Fibroblast of the aortic adventitia (primary cell): ENCODE measurements at regions not wholly inside any gene's neighbourhood (a gene's known extent, or its start where the extent isn't known, plus 50 kb on each side); places are given as distances from the start of the nearest gene placed in this dataset.

Experiments
- DNase-seq: peaks from one replicate; pipeline ENCODE4 v3.0.0-alpha.2; 2010; ENCODE audit warnings: low read depth
- H3K4me3 ChIP-seq: 2 replicates; pipeline ENCODE4 v1.5.1; 2011; ENCODE audit warnings: low read depth, mild to moderate bottlenecking, control low read depth, low read length, moderate library complexity
- TF ChIP-seq, protein P1 (sequence below): IDR thresholded peaks from 2 replicates; pipeline ENCODE4 v1.5.1; 2011; ENCODE audit warnings: mild to moderate bottlenecking, low read length, control low read depth, inconsistent platforms; ENCODE audit not compliant: insufficient read depth

- TF ChIP-seq, protein P1, sequence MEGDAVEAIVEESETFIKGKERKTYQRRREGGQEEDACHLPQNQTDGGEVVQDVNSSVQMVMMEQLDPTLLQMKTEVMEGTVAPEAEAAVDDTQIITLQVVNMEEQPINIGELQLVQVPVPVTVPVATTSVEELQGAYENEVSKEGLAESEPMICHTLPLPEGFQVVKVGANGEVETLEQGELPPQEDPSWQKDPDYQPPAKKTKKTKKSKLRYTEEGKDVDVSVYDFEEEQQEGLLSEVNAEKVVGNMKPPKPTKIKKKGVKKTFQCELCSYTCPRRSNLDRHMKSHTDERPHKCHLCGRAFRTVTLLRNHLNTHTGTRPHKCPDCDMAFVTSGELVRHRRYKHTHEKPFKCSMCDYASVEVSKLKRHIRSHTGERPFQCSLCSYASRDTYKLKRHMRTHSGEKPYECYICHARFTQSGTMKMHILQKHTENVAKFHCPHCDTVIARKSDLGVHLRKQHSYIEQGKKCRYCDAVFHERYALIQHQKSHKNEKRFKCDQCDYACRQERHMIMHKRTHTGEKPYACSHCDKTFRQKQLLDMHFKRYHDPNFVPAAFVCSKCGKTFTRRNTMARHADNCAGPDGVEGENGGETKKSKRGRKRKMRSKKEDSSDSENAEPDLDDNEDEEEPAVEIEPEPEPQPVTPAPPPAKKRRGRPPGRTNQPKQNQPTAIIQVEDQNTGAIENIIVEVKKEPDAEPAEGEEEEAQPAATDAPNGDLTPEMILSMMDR: no peak
- H3K4me3 ChIP-seq: no peak overlapping the region
- DNase-seq: no peak
These were observed 439.8 kb upstream of the EEF2KMT start for GRCh38 chr16:5537347-5537746.

DNA sequence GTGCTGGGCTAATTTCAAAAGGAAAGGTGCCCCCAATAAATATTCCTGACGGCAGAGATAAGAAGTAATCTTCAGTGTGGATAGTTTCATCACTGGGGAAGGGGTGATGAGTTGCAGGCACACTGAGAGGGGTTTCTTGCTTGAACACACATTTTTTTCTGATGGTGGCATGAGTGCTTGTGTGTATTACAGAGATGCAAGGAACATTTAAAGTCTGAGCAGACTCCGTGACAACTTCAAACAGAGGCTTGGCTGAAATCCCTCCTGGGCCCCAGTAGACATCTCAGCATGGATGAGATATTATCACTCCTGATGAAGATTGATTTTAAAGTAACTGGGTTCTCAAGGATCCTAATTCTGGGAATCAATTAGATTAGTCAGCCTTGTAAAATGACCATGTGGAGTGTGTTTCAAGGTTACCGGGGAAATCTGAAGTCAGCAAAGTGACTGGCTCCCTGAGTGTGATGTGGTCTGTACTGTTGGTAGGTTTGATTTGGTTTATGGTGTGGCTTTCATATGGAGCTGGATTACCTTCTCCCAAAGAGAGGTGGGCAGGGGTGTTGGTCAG is 435.8 kb upstream of the EEF2KMT start:
- DNase-seq: no peak
- TF ChIP-seq, protein P1: no peak
- no peak overlapping the region for H3K4me3 ChIP-seq

DNA sequence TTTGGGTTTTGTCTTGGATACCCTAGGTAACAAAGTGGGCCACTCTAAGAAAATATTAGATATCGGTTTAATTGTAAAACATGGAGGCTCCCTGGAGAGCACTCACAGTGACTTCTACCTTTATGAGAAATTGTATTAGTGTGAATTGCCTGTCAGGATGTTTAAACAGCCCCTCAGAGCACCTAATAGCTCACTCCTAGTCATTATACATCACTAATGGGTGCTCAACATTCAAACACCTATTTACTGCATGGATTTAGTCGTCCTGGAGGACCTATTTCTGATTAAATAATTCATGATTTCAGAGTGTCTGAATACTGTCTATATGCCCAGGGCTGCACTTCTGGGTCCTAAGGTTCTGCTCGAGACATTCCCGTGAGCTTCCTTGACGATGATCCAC is 430.2 kb upstream of the EEF2KMT start:
- TF ChIP-seq, protein P1: no peak
- H3K4me3 ChIP-seq: no peak overlapping the region
- DNase-seq: no peak

GRCh38 chr16:5526826-5527225 is 429.2 kb upstream of the EEF2KMT start:
- TF ChIP-seq, protein P1: no peak
- no peak for DNase-seq
- no peak overlapping the region for H3K4me3 ChIP-seq

- DNase-seq: no peak
- TF ChIP-seq, protein P1: no peak
- H3K4me3 ChIP-seq: no peak overlapping the region
These were observed 426.2 kb upstream of the EEF2KMT start for GRCh38 chr16:5523829-5524228.

DNA sequence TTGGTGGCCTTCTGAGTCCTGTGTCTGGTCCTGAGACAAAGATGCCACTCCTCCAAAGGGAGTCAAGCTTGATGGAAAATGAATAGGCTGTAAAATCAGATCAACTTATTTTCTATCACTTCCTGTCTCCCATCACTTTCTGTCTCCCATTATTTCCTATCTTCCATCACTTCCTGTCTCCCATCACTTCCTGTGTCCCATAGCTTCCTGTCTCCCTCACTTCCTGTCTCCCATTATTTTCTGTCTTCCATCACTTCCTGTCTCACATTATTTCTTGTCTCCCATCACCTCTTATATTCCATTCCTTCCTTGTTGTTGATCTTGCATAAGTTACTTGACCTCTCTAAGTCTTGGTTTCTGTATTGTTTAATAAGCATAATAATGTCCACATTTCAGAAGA is 418.5 kb upstream of the EEF2KMT start:
- no peak for DNase-seq
- TF ChIP-seq, protein P1: no peak
- H3K4me3 ChIP-seq: no peak overlapping the region

GRCh38 chr16:5512014-5512413 is 414.4 kb upstream of the EEF2KMT start:
- no peak for DNase-seq
- TF ChIP-seq, protein P1: no peak
- H3K4me3 ChIP-seq: no peak overlapping the region
